ENCODE measurements at regions not wholly inside any gene's neighbourhood (a gene's known extent, or its start where the extent isn't known, plus 50 kb on each side); places are given as distances from the start of the nearest gene placed in this dataset.

- Histone ChIP-seq H3K27ac (no peak overlapping the region), H3K4me3 (no peak overlapping the region), H3K36me3 (no peaks in the 10 kb centered on the region), H3K9me3 (no peaks in the 10 kb centered on the region), H3K27me3 (no peaks in the 10 kb centered on the region), H3K4me1 (no peaks in the 10 kb centered on the region)
- intact Hi-C loops (cut with DNase I; ENCODE audit: low total_unique reads) (no loop called here), in situ Hi-C loops (cut with MboI; ENCODE audit: low sequenced_read_pairs in 4 of 4) (no loop called here)
- DNase-seq (no peak), ATAC-seq (no peak)
- TF ChIP-seq POLR2A (IDR thresholded peaks at IDR 0.05) (no peak), CTCF (IDR thresholded peaks at IDR 0.05 in 4 of 5, conservative IDR thresholded peaks at IDR 0.05 in 1 of 5) (no peak)
These were observed 298.0 kb upstream of the TMEM229A start for GRCh38 chr7:124330731-124331407.

GRCh38 chr7:124328774-124329173 lies 295.9 kb upstream of the TMEM229A start:
- intact Hi-C loops (cut with DNase I; ENCODE audit: low total_unique reads) = no loop called here
- in situ Hi-C loops (cut with MboI; ENCODE audit: low sequenced_read_pairs in 4 of 4) = no loop called here
- no peaks in the 10 kb centered on the region for H3K9me3 ChIP-seq

GRCh38 chr7:124324262-124324661 lies 291.4 kb upstream of the TMEM229A start:
- intact Hi-C loops (cut with DNase I; ENCODE audit: low total_unique reads) (no loop called here), in situ Hi-C loops (cut with MboI; ENCODE audit: low sequenced_read_pairs in 4 of 4) (no loop called here)
- Histone ChIP-seq H3K36me3 (no peaks in the 10 kb centered on the region), H3K9me3 (no peaks in the 10 kb centered on the region), H3K27ac (no peak overlapping the region), H3K4me3 (no peak overlapping the region), H3K4me1 (no peaks in the 10 kb centered on the region), H3K27me3 (no peaks in the 10 kb centered on the region)
- no peak for TF ChIP-seq CTCF (IDR thresholded peaks at IDR 0.05 in 4 of 5, conservative IDR thresholded peaks at IDR 0.05 in 1 of 5)
- TF ChIP-seq POLR2A (IDR thresholded peaks at IDR 0.05) = no peak
- ATAC-seq = no peak
- no peak for DNase-seq

More at GRCh38 chr7:124328774-124329173, 295.9 kb upstream of the TMEM229A start:
- DNase-seq = no peak
- no peaks in the 10 kb centered on the region for H3K36me3 ChIP-seq
- ATAC-seq = no peak
- no peak overlapping the region for H3K4me3 ChIP-seq
- TF ChIP-seq POLR2A (IDR thresholded peaks at IDR 0.05) (no peak), CTCF (IDR thresholded peaks at IDR 0.05 in 4 of 5, conservative IDR thresholded peaks at IDR 0.05 in 1 of 5) (no peak)
- no peaks in the 10 kb centered on the region for H3K4me1 ChIP-seq
- H3K27ac ChIP-seq = no peak overlapping the region
- no peaks in the 10 kb centered on the region for H3K27me3 ChIP-seq

- no peak for TF ChIP-seq POLR2A (IDR thresholded peaks at IDR 0.05)
- TF ChIP-seq CTCF (IDR thresholded peaks at IDR 0.05 in 4 of 5, conservative IDR thresholded peaks at IDR 0.05 in 1 of 5) = no peak
- Histone ChIP-seq H3K36me3 (no peaks in the 10 kb centered on the region), H3K27ac (no peak overlapping the region), H3K9me3 (no peaks in the 10 kb centered on the region), H3K4me3 (no peak overlapping the region), H3K4me1 (no peaks in the 10 kb centered on the region), H3K27me3 (no peaks in the 10 kb centered on the region)
- DNase-seq = no peak
- no peak for ATAC-seq
- intact Hi-C loops (cut with DNase I; ENCODE audit: low total_unique reads) = no loop called here
- in situ Hi-C loops (cut with MboI; ENCODE audit: low sequenced_read_pairs in 4 of 4) = no loop called here
These were observed 290.7 kb upstream of the TMEM229A start for GRCh38 chr7:124323597-124323996.

GRCh38 chr7:124322561-124322960 lies 289.7 kb upstream of the TMEM229A start:
- ATAC-seq = no peak
- DNase-seq = no peak
- intact Hi-C loops (cut with DNase I; ENCODE audit: low total_unique reads) = no loop called here
- in situ Hi-C loops (cut with MboI; ENCODE audit: low sequenced_read_pairs in 4 of 4) = no loop called here
- H3K9me3 ChIP-seq = no peaks in the 10 kb centered on the region
- no peaks in the 10 kb centered on the region for H3K4me1 ChIP-seq
- no peaks in the 10 kb centered on the region for H3K36me3 ChIP-seq
- TF ChIP-seq CTCF (IDR thresholded peaks at IDR 0.05 in 4 of 5, conservative IDR thresholded peaks at IDR 0.05 in 1 of 5) (no peak), POLR2A (IDR thresholded peaks at IDR 0.05) (no peak)
- no peak overlapping the region for H3K4me3 ChIP-seq
- no peak overlapping the region for H3K27ac ChIP-seq
- no peaks in the 10 kb centered on the region for H3K27me3 ChIP-seq
